Thoracic aorta (tissue), 2 donors: ENCODE measurements at regions not wholly inside any gene's neighbourhood (a gene's known extent, or its start where the extent isn't known, plus 50 kb on each side); places are given as distances from the start of the nearest gene placed in this dataset.

Source experiments
- ATAC-seq: fragments of 150-250 bp; one replicate; pipeline ENCODE4 v1.8.0; 2017; ENCODE audit warnings: low read depth; ENCODE audit not compliant: insufficient number of reproducible peaks, low FRiP score
- DNase-seq: peaks from one replicate; pipeline ENCODE4 v3.0.0-alpha.2; 2020; ENCODE audit warnings: low spot score
- H3K27ac ChIP-seq, 2 donors: fragments of 200-600 bp; sonication (generic); 1 replicate in 1 of 2; 2 replicates in 1 of 2; pipeline ENCODE4 v1.5.1; 2016; ENCODE audit warnings: mild to moderate bottlenecking in 2 of 2, moderate library complexity in 2 of 2
- H3K27me3 ChIP-seq: fragments of 200-600 bp; sonication (generic); replicated peaks from 2 replicates; pipeline ENCODE4 v1.6.0; 2016; ENCODE audit warnings: mild to moderate bottlenecking; ENCODE audit not compliant: insufficient read depth
- H3K36me3 ChIP-seq: fragments of 200-600 bp; sonication (generic); one replicate; pipeline ENCODE4 v1.5.1; 2016
- H3K4me1 ChIP-seq, 2 donors: fragments of 200-600 bp; sonication (generic); 1 replicate in 1 of 2; 2 replicates in 1 of 2; pipeline versions ENCODE4 v1.5.1 to v1.6.0; 2016; ENCODE audit warnings: low read depth in 2 of 2, mild to moderate bottlenecking in 1 of 2; ENCODE audit not compliant: control insufficient read depth in 1 of 2
- H3K4me3 ChIP-seq: fragments of 200-600 bp; sonication (generic); 2 replicates; pipeline ENCODE4 v1.5.1; 2016; ENCODE audit warnings: mild to moderate bottlenecking
- H3K9me3 ChIP-seq: fragments of 200-600 bp; sonication (generic); 2 replicates; pipeline ENCODE4 v1.5.1; 2016
- CTCF ChIP-seq: fragments of 200-600 bp; sonication (generic); IDR thresholded peaks from one replicate; pipeline ENCODE4 v1.5.1; 2019; ENCODE audit warnings: antibody characterized with exemption

- no peak for DNase-seq
- no peak for TF ChIP-seq CTCF
Measured at GRCh38 chr1:187514110-187514509, 685.4 kb downstream of the PLA2G4A start.

GRCh38 chr1:187516874-187517273 is 688.1 kb downstream of the PLA2G4A start:
- no peak for DNase-seq
- Histone ChIP-seq H3K36me3 (no peaks in the 10 kb centered on the region), H3K27me3 (no peaks in the 10 kb centered on the region), H3K9me3 (no peaks in the 10 kb centered on the region), H3K27ac (no peak overlapping the region), H3K4me3 (no peak overlapping the region), H3K4me1 (no peaks in the 10 kb centered on the region)
- ATAC-seq, result no peak
- no peak for TF ChIP-seq CTCF

More at GRCh38 chr1:187514110-187514509, 685.4 kb downstream of the PLA2G4A start:
- Histone ChIP-seq H3K27me3 (no peaks in the 10 kb centered on the region), H3K9me3 (no peaks in the 10 kb centered on the region), H3K4me3 (no peak overlapping the region), H3K27ac (no peak overlapping the region), H3K36me3 (no peaks in the 10 kb centered on the region), H3K4me1 (no peaks in the 10 kb centered on the region)
- ATAC-seq, result no peak

- Histone ChIP-seq H3K4me1 (no peaks in the 10 kb centered on the region), H3K9me3 (no peaks in the 10 kb centered on the region), H3K27ac (no peak overlapping the region), H3K36me3 (no peaks in the 10 kb centered on the region), H3K4me3 (no peak overlapping the region), H3K27me3 (no peaks in the 10 kb centered on the region)
- ATAC-seq (no peak), DNase-seq (no peak)
- TF ChIP-seq CTCF, result no peak
Measured at GRCh38 chr1:187517546-187517945, 688.8 kb downstream of the PLA2G4A start.

- Histone ChIP-seq H3K27me3 (no peaks in the 10 kb centered on the region), H3K36me3 (no peaks in the 10 kb centered on the region), H3K4me3 (no peak overlapping the region), H3K4me1 (no peaks in the 10 kb centered on the region), H3K27ac (no peak overlapping the region), H3K9me3 (no peaks in the 10 kb centered on the region)
- TF ChIP-seq CTCF, result no peak
- DNase-seq, result no peak
- no peak for ATAC-seq
Measured at GRCh38 chr1:187527346-187527745, 698.6 kb downstream of the PLA2G4A start.

- Histone ChIP-seq H3K4me1 (no peaks in the 10 kb centered on the region), H3K4me3 (no peak overlapping the region), H3K9me3 (no peaks in the 10 kb centered on the region), H3K27ac (no peak overlapping the region), H3K36me3 (no peaks in the 10 kb centered on the region), H3K27me3 (no peaks in the 10 kb centered on the region)
- DNase-seq (no peak), ATAC-seq (no peak)
- TF ChIP-seq CTCF, result no peak
Measured at GRCh38 chr1:187537936-187538335, 709.2 kb downstream of the PLA2G4A start.
